GM19395 (cell line): ENCODE measurements at regions not wholly inside any gene's neighbourhood (a gene's known extent, or its start where the extent isn't known, plus 50 kb on each side); places are given as distances from the start of the nearest gene placed in this dataset.
"Not testable (repeated sequence)": the region's sequence is repeated elsewhere in the genome, so short reads cannot be mapped to it uniquely, and the experiment has no call there.

Experiments
- ATAC-seq: cut with Tn5 transposase; IDR thresholded peaks from one replicate; pipeline ENCODE4 v1.9.1; 2021; ENCODE audit warnings: mild to moderate bottlenecking, moderate library complexity; ENCODE audit not compliant: unreplicated experiment

- ATAC-seq, result no peak
These were observed 528.6 kb upstream of the PTPRD start for GRCh38 chr9:11141357-11141756.

- no peak for ATAC-seq
These were observed 530.4 kb upstream of the PTPRD start for GRCh38 chr9:11142965-11143738.

GRCh38 chr9:11144746-11145145 lies 531.9 kb upstream of the PTPRD start:
- ATAC-seq, result no peak

GRCh38 chr9:11148189-11148588 lies 535.4 kb upstream of the PTPRD start:
- no peak for ATAC-seq

GRCh38 chr9:11149065-11149464 lies 536.3 kb upstream of the PTPRD start:
- no peak for ATAC-seq

- ATAC-seq, result no peak
These were observed 545.3 kb upstream of the PTPRD start for GRCh38 chr9:11158063-11158462.

- no peak for ATAC-seq
These were observed 545.9 kb upstream of the PTPRD start for GRCh38 chr9:11158676-11159075.

GRCh38 chr9:11159318-11159862 lies 546.6 kb upstream of the PTPRD start:
- ATAC-seq, result no peak

- no peak for ATAC-seq
These were observed 551.0 kb upstream of the PTPRD start for GRCh38 chr9:11163843-11164242.

- ATAC-seq, result no peak
These were observed 569.2 kb upstream of the PTPRD start for GRCh38 chr9:11182001-11182400.

- no peak for ATAC-seq
These were observed 577.9 kb upstream of the PTPRD start for GRCh38 chr9:11190719-11191118.

- ATAC-seq, result no peak
These were observed 580.2 kb upstream of the PTPRD start for GRCh38 chr9:11192993-11193392.

GRCh38 chr9:11194246-11194645 lies 581.4 kb upstream of the PTPRD start:
- no peak for ATAC-seq

GRCh38 chr9:11196840-11197365 lies 584.1 kb upstream of the PTPRD start:
- ATAC-seq, result not testable (repeated sequence)

- ATAC-seq, result no peak
These were observed 586.5 kb upstream of the PTPRD start for GRCh38 chr9:11199335-11199734.

- ATAC-seq, result no peak
These were observed 591.7 kb upstream of the PTPRD start for GRCh38 chr9:11204521-11204920.

GRCh38 chr9:11206925-11207324 lies 594.1 kb upstream of the PTPRD start:
- ATAC-seq, result no peak

- no peak for ATAC-seq
These were observed 620.9 kb upstream of the PTPRD start for GRCh38 chr9:11233696-11234095.

- no peak for ATAC-seq
These were observed 622.3 kb upstream of the PTPRD start for GRCh38 chr9:11235061-11235460.

GRCh38 chr9:11241779-11242178 lies 629.0 kb upstream of the PTPRD start:
- no peak for ATAC-seq

GRCh38 chr9:11257992-11258391 lies 645.2 kb upstream of the PTPRD start:
- ATAC-seq, result no peak

- no peak for ATAC-seq
These were observed 656.2 kb upstream of the PTPRD start for GRCh38 chr9:11269036-11269435.
